ENCODE measurements at regions not wholly inside any gene's neighbourhood (a gene's known extent, or its start where the extent isn't known, plus 50 kb on each side); places are given as distances from the start of the nearest gene placed in this dataset.

DNA sequence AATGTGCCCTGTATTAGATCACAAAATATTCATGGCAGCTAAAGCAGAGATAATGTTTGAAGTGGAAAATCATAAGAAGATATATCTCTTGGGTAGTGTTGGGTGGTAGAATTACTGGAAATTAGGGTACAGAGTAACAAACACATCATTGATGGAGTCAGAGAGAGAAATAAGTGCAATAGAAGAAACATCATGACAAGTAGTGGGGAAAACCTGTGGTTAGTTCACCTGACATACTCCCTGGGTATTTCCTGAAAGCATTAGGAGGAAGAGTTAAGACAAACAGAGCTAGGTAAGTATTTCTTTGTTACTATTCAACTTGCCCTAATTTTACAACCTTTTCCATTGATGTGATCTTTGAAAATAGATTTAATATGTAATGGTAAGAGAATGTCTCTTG, 691.9 kb upstream of the SOX9 start:
- TF ChIP-seq POLR2A (IDR thresholded peaks at IDR 0.05; ENCODE audit: low read depth, low read length) (no peak), POLR2AphosphoS5 (IDR thresholded peaks at IDR 0.05; ENCODE audit: low read depth, low read length) (no peak), TAF1 (IDR thresholded peaks at IDR 0.05; ENCODE audit: borderline replicate concordance, low read depth, low read length) (no peak)
